Keratinocyte (primary cell): ENCODE measurements at regions not wholly inside any gene's neighbourhood (a gene's known extent, or its start where the extent isn't known, plus 50 kb on each side); places are given as distances from the start of the nearest gene placed in this dataset.
A peak's percentile ranks its signal among the peaks of the same experiment; 100 is the strongest.

Experiments used
- DNase-seq: peaks from one replicate; pipeline ENCODE4 v3.0.0-alpha.2; 2011; ENCODE audit warnings: low read depth, missing footprints, low spot score
- FAIRE-seq: peaks from 2 replicates; lab custom pipeline; 2011; peaks lifted over from hg19 to GRCh38; lab: Jason Lieb, UNC
- H2AFZ ChIP-seq: 2 replicates; pipeline ENCODE4 v1.6.0; 2012; ENCODE audit warnings: low read length, control low read depth, inconsistent platforms; ENCODE audit not compliant: control insufficient read depth
- H3K27ac ChIP-seq: 2 replicates; pipeline ENCODE4 v1.5.1; 2011; ENCODE audit warnings: low read length; ENCODE audit not compliant: control insufficient read depth, insufficient read depth
- H3K27me3 ChIP-seq: 3 replicates; pipeline ENCODE4 v1.6.0; 2011; ENCODE audit warnings: low read length; ENCODE audit not compliant: control insufficient read depth, insufficient read depth; ENCODE audit errors: extremely low read depth
- H3K36me3 ChIP-seq, 2 experiments: 2 replicates in 1 of 2; 3 replicates in 1 of 2; pipeline ENCODE4 v1.5.1; 2011; ENCODE audit warnings: low read length in 2 of 2, mild to moderate bottlenecking in 1 of 2; ENCODE audit not compliant: control insufficient read depth in 2 of 2, insufficient read depth in 2 of 2; ENCODE audit errors: extremely low read depth in 1 of 2
- H3K4me1 ChIP-seq: 3 replicates; pipeline ENCODE4 v1.5.1; 2011; ENCODE audit warnings: low read length; ENCODE audit not compliant: control insufficient read depth, insufficient read depth; ENCODE audit errors: extremely low read depth
- H3K4me2 ChIP-seq: 3 replicates; pipeline ENCODE4 v1.6.0; 2011; ENCODE audit warnings: low read depth, low read length; ENCODE audit not compliant: control insufficient read depth, insufficient read depth; ENCODE audit errors: extremely low read depth
- H3K4me3 ChIP-seq, 3 experiments: fragments of 200-600 bp in 1 of 3; sonication (generic) in 1 of 3; 2 replicates in 2 of 3; 3 replicates in 1 of 3; pipeline ENCODE4 v1.5.1; 2011 to 2016; ENCODE audit warnings: low read length in 3 of 3, mild to moderate bottlenecking in 3 of 3, control low read depth in 2 of 3, inconsistent platforms in 1 of 3, low read depth in 1 of 3, mixed read lengths in 1 of 3, mixed run types in 1 of 3, moderate library complexity in 1 of 3; ENCODE audit not compliant: control insufficient read depth in 2 of 3, insufficient read depth in 2 of 3; ENCODE audit errors: extremely low read depth in 1 of 3
- H3K79me2 ChIP-seq: 2 replicates; pipeline ENCODE4 v1.6.0; 2012; ENCODE audit warnings: low read length; ENCODE audit not compliant: control insufficient read depth, insufficient read depth
- H3K9ac ChIP-seq: 3 replicates; pipeline ENCODE4 v1.6.0; 2011; ENCODE audit warnings: low read length; ENCODE audit not compliant: control insufficient read depth, insufficient read depth; ENCODE audit errors: extremely low read depth
- H3K9me1 ChIP-seq: 3 replicates; pipeline ENCODE4 v1.6.0; 2011; ENCODE audit warnings: low read length; ENCODE audit not compliant: control insufficient read depth, insufficient read depth; ENCODE audit errors: extremely low read depth
- H3K9me3 ChIP-seq: 2 replicates; pipeline ENCODE4 v1.5.1; 2012; ENCODE audit warnings: low read depth, low read length; ENCODE audit not compliant: control insufficient read depth
- H4K20me1 ChIP-seq: 3 replicates; pipeline ENCODE4 v1.6.0; 2011; ENCODE audit warnings: low read length; ENCODE audit not compliant: control insufficient read depth, insufficient read depth; ENCODE audit errors: extremely low read depth
- CTCF ChIP-seq, 3 experiments: IDR thresholded peaks in 1 of 3; conservative IDR thresholded peaks in 1 of 3; optimal IDR thresholded peaks in 1 of 3; 2 replicates in 2 of 3; 3 replicates in 1 of 3; pipeline versions ENCODE3 to v1.5.1; 2011; ENCODE audit warnings: low read length in 3 of 3, mild to moderate bottlenecking in 3 of 3, moderate library complexity in 2 of 3, control low read depth in 1 of 3, inconsistent platforms in 1 of 3; ENCODE audit not compliant: insufficient read depth in 2 of 3; ENCODE audit errors: extremely low read depth in 1 of 3
- EZH2 ChIP-seq: IDR thresholded peaks from one replicate; pipeline ENCODE4 v1.6.1; 2012; ENCODE audit warnings: inconsistent platforms, mild to moderate bottlenecking, low read length, moderate library complexity
- dilution Hi-C: fragments of 300-500 bp; cut with MboI; formaldehyde crosslinking; loops from one replicate; pipeline ENCODE4 v1.7.0; 2020; ENCODE audit warnings: low sequenced_read_pairs; ENCODE audit not compliant: extremely low pct_ligation_motif_present

- no peak for DNase-seq
- Histone ChIP-seq H3K9me1 (no peaks in the 10 kb centered on the region), H3K4me2 (no peak overlapping the region), H3K4me1 (peaks cover 3% of the 10 kb centered on the region), H3K4me3 (no peak overlapping the region), H4K20me1 (no peaks in the 10 kb centered on the region), H3K9ac (no peak overlapping the region), H2AFZ (no peak overlapping the region), H3K36me3 (no peaks in the 10 kb centered on the region), H3K9me3 (no peaks in the 10 kb centered on the region), H3K79me2 (no peaks in the 10 kb centered on the region), H3K27ac (no peak overlapping the region), H3K27me3 (no peaks in the 10 kb centered on the region)
- no peak for FAIRE-seq
- TF ChIP-seq CTCF (optimal IDR thresholded peaks at IDR 0.05 in 1 of 3, IDR thresholded peaks at IDR 0.05 in 1 of 3, conservative IDR thresholded peaks at IDR 0.05 in 1 of 3; ENCODE audit: extremely low read depth in 1 of 3, insufficient read depth in 2 of 3, low read length in 3 of 3) (peak in 1 of 3 experiments; percentile 25), EZH2 (no peak)
- dilution Hi-C loops: no loop called here
Observed at GRCh38 chr7:79548727-79549126, 95.3 kb upstream of the MAGI2 start.

GRCh38 chr7:79547132-79547531, 93.7 kb upstream of the MAGI2 start:
- dilution Hi-C loops: no loop called here
- Histone ChIP-seq H2AFZ (no peak overlapping the region), H3K79me2 (no peaks in the 10 kb centered on the region), H3K4me2 (no peak overlapping the region), H4K20me1 (no peaks in the 10 kb centered on the region), H3K9me1 (no peaks in the 10 kb centered on the region), H3K4me3 (no peak overlapping the region), H3K27me3 (no peaks in the 10 kb centered on the region), H3K27ac (no peak overlapping the region), H3K9ac (no peak overlapping the region), H3K4me1 (no peaks in the 10 kb centered on the region), H3K9me3 (no peaks in the 10 kb centered on the region), H3K36me3 (no peaks in the 10 kb centered on the region)
- FAIRE-seq (no peak), DNase-seq (no peak)
- TF ChIP-seq CTCF (optimal IDR thresholded peaks at IDR 0.05 in 1 of 3, IDR thresholded peaks at IDR 0.05 in 1 of 3, conservative IDR thresholded peaks at IDR 0.05 in 1 of 3; ENCODE audit: extremely low read depth in 1 of 3, insufficient read depth in 2 of 3, low read length in 3 of 3) (no peak), EZH2 (no peak)
